HepG2 (cell line): ENCODE measurements at regions not wholly inside any gene's neighbourhood (a gene's known extent, or its start where the extent isn't known, plus 50 kb on each side); places are given as distances from the start of the nearest gene placed in this dataset.
A peak's percentile ranks its signal among the peaks of the same experiment; 100 is the strongest.

ENCODE experiments used
- ATAC-seq: fragments of 200-7000 bp; cut with Tn5 transposase; 3 replicates; pipeline ENCODE4 v1.9.1; 2020; ENCODE audit warnings: mild to moderate bottlenecking, moderate library complexity
- BruUV-seq: library from RNA; stranded (reverse); fragments of 400-500 nt; replicated peaks from 2 replicates; lab custom pipeline; 2021; lab: Mats Ljungman, UMichigan
- CTCF ChIA-PET: fragments of 300-600 bp; formaldehyde crosslinking; extraction: SDS; loops from one replicate; lab custom pipeline; 2021; ENCODE audit warnings: low total read pairs, inconsistent platforms, low intra/inter-chr PET ratio; lab: Yijun Ruan, JAX
- POLR2A ChIA-PET: fragments of 350-600 bp; sonication (Branson Sonifier 250); formaldehyde crosslinking; loops from one replicate; lab custom pipeline; 2020; ENCODE audit warnings: antibody characterized with exemption, inconsistent platforms; lab: Yijun Ruan, JAX
- DNase-seq: peaks from one replicate; pipeline ENCODE4 v3.0.0-alpha.2; 2015; ENCODE audit warnings: low spot score
- FAIRE-seq: peaks from 3 replicates; lab custom pipeline; 2011; peaks lifted over from hg19 to GRCh38; lab: Jason Lieb, UNC
- H2AFZ ChIP-seq: one replicate; pipeline ENCODE4 v1.6.1; 2011; ENCODE audit warnings: low read length, inconsistent platforms
- H3K27ac ChIP-seq: fragments of 300-600 bp; 3 replicates; pipeline ENCODE4 v1.8.0; 2011; ENCODE audit warnings: mixed run types, mild to moderate bottlenecking, mixed read lengths, low read length, inconsistent platforms; ENCODE audit not compliant: insufficient read depth; ENCODE audit errors: extremely low read length
- H3K27me3 ChIP-seq, 2 experiments: fragments of 200-600 bp in 1 of 2; 2 replicates in 1 of 2; 3 replicates in 1 of 2; pipeline versions ENCODE4 v1.6.0 to v1.8.0; 2011; ENCODE audit warnings: low read length in 2 of 2, mild to moderate bottlenecking in 2 of 2, moderate library complexity in 2 of 2, inconsistent platforms in 1 of 2; ENCODE audit not compliant: insufficient read depth in 2 of 2, control insufficient read depth in 1 of 2
- H3K36me3 ChIP-seq, 2 experiments: fragments of 200-600 bp in 1 of 2; replicated peaks in 1 of 2; 2 replicates in 1 of 2; 3 replicates in 1 of 2; pipeline versions ENCODE4 v1.5.1 to v1.8.0; 2011; ENCODE audit warnings: low read length in 2 of 2, inconsistent platforms in 1 of 2; ENCODE audit not compliant: insufficient read depth in 2 of 2, control insufficient read depth in 1 of 2
- H3K4me1 ChIP-seq: 2 replicates; pipeline ENCODE4 v1.5.1; 2012; ENCODE audit warnings: low read length, inconsistent platforms; ENCODE audit not compliant: insufficient read depth
- H3K4me2 ChIP-seq: 2 replicates; pipeline ENCODE4 v1.6.0; 2011; ENCODE audit warnings: low read depth, low read length, inconsistent platforms
- H3K4me3 ChIP-seq, 3 experiments: fragments of 200-600 bp in 1 of 3; sonication (generic), shearing (Covaris generic) in 1 of 3; replicated peaks in 1 of 3; 2 replicates each; pipeline ENCODE4 v1.5.1; 2011 to 2016; ENCODE audit warnings: low read length in 3 of 3, inconsistent platforms in 2 of 3, low read depth in 2 of 3, mild to moderate bottlenecking in 2 of 3, control low read depth in 1 of 3, mixed read lengths in 1 of 3; ENCODE audit not compliant: insufficient read depth in 1 of 3
- H3K79me2 ChIP-seq: one replicate; pipeline ENCODE4 v1.6.1; 2011; ENCODE audit warnings: low read length, inconsistent platforms; ENCODE audit not compliant: insufficient read depth
- H3K9ac ChIP-seq: 2 replicates; pipeline ENCODE4 v1.6.0; 2011; ENCODE audit warnings: mild to moderate bottlenecking, low read depth, low read length, inconsistent platforms; ENCODE audit not compliant: insufficient read depth
- H3K9me3 ChIP-seq: 2 replicates; pipeline ENCODE4 v1.5.1; 2012; ENCODE audit warnings: mild to moderate bottlenecking, low read length
- H4K20me1 ChIP-seq: 2 replicates; pipeline ENCODE4 v1.6.0; 2011; ENCODE audit warnings: inconsistent platforms, mild to moderate bottlenecking, low read length, moderate library complexity; ENCODE audit not compliant: insufficient read depth
- ADNP ChIP-seq: sonication (generic); formaldehyde crosslinking; IDR thresholded peaks from 2 replicates; pipeline ENCODE4 v1.4.0; 2020; ENCODE audit warnings: missing genetic modification reagents
- AHR ChIP-seq: IDR thresholded peaks from 2 replicates; pipeline ENCODE4 v1.6.1; 2018; ENCODE audit warnings: missing genetic modification reagents, missing compliant biosample characterization
- CEBPG ChIP-seq: IDR thresholded peaks from 2 replicates; pipeline ENCODE4 v1.6.1; 2016
- HDAC2 ChIP-seq: sonication (generic); formaldehyde crosslinking; IDR thresholded peaks from 2 replicates; pipeline ENCODE4 v1.4.0; 2020; ENCODE audit warnings: missing genetic modification reagents
- NFKBIZ ChIP-seq: IDR thresholded peaks from 2 replicates; pipeline ENCODE4 v1.6.1; 2018; ENCODE audit warnings: missing genetic modification reagents, missing compliant biosample characterization
- REST ChIP-seq, 2 experiments: IDR thresholded peaks; 2 replicates each; pipeline ENCODE4 v1.6.1; 2011 to 2012; ENCODE audit warnings: low read length in 2 of 2, borderline replicate concordance in 1 of 2, low read depth in 1 of 2, mild to moderate bottlenecking in 1 of 2, moderate library complexity in 1 of 2
- SOX5 ChIP-seq: IDR thresholded peaks from 2 replicates; pipeline ENCODE4 v1.6.1; 2016; ENCODE audit warnings: borderline replicate concordance
- ZBTB43 ChIP-seq: sonication (generic); formaldehyde crosslinking; conservative IDR thresholded peaks from 2 replicates; pipeline ENCODE4 v1.4.0; 2020; ENCODE audit warnings: missing genetic modification reagents
- ZFP37 ChIP-seq: sonication (generic); formaldehyde crosslinking; IDR thresholded peaks from 2 replicates; pipeline ENCODE4 v1.4.0; 2020; ENCODE audit warnings: missing genetic modification reagents, borderline replicate concordance
- ZNF557 ChIP-seq: sonication (generic); formaldehyde crosslinking; IDR thresholded peaks from 2 replicates; pipeline ENCODE4 v1.4.0; 2020; ENCODE audit warnings: missing genetic modification reagents
- WGBS: methylation state at CpG from one replicate; pipeline ENCODE4 v1.1.6; 2017; ENCODE audit warnings: low lambda C conversion rate; 5-methylcytosine and 5-hydroxymethylcytosine counted together
- in situ Hi-C: cut with HindIII; loops from 2 replicates; pipeline ENCODE4 v1.10.0; 2017; ENCODE audit warnings: low pct_unique_long_range_greater_than_20kb; ENCODE audit not compliant: extremely low pct_ligation_motif_present
- intact Hi-C: fragments of 100-400 bp; cut with micrococcal nuclease; formaldehyde crosslinking; loops from one replicate; pipeline ENCODE4 v1.10.0; 2022; ENCODE audit not compliant: unreplicated experiment
- TF ChIP-seq, protein P1 (sequence below), 2 experiments: fragments of 450-650 bp in 1 of 2; sonication (generic) in 1 of 2; formaldehyde crosslinking in 1 of 2; IDR thresholded peaks; 2 replicates each; pipeline versions ENCODE4 v1.6.1 to v1.8.0; 2016 to 2022; ENCODE audit warnings: antibody characterized with exemption in 1 of 2, mild to moderate bottlenecking in 1 of 2, missing genetic modification reagents in 1 of 2

GRCh38 chr10:23517155-23517554, 78.3 kb downstream of the OTUD1 start:
- in situ Hi-C loops (no loop called here), intact Hi-C loops (no loop called here)
- FAIRE-seq = peak; percentile 34
- no TSS peak for BruUV-seq
- 0 out of 2 replicates have a peak, but pooled peaks cover 2% of the 10 kb centered on the region for H4K20me1 ChIP-seq
- DNase-seq = peak; percentile 59
- H3K27me3 ChIP-seq = no peaks in the 10 kb centered on the region; a peak in 1 of 5 replicates
- no peak overlapping the region for H2AFZ ChIP-seq
- H3K4me3 ChIP-seq = no peak overlapping the region
- H3K4me2 ChIP-seq = no peak overlapping the region
- WGBS = 3% methylated on average over 2 of the region's 2 CpGs
- H3K36me3 ChIP-seq = no peaks in the 10 kb centered on the region
- no peaks in the 10 kb centered on the region for H3K9me3 ChIP-seq
- ChIA-PET CTCF (interaction anchor here (1.5 kb wide), 1 partner anchor 13 kb away, joined by 4 read pairs; no protein-coding TSS in a partner anchor), POLR2A (no interaction called here)
- H3K27ac ChIP-seq = no peak overlapping the region
- no peak overlapping the region for H3K9ac ChIP-seq
- ATAC-seq = peak; percentile 90
- no peaks in the 10 kb centered on the region for H3K79me2 ChIP-seq
- H3K4me1 ChIP-seq = peaks cover 20% of the 10 kb centered on the region
- TF ChIP-seq REST (IDR thresholded peaks at IDR 0.05; ENCODE audit: borderline replicate concordance in 1 of 2, low read depth in 1 of 2, low read length in 2 of 2) = peak in 1 of 2 experiments; percentile 42; a peak in 1 of 4 replicates
- 0 out of 2 replicates have a peak, but pooled peaks have one; percentile 22 for TF ChIP-seq ZBTB43 (CRISPR knock-in tag)
- no peak for TF ChIP-seq ADNP
- TF ChIP-seq ZFP37 (CRISPR knock-in tag) = no peak
- TF ChIP-seq CEBPG (CRISPR knock-in tag) = peak; percentile 31; the same call in 1 of the 2 replicates
- peak; percentile 69 for TF ChIP-seq SOX5 (CRISPR knock-in tag)
- no peak for TF ChIP-seq HDAC2 (CRISPR knock-in tag)
- TF ChIP-seq, protein P1, sequence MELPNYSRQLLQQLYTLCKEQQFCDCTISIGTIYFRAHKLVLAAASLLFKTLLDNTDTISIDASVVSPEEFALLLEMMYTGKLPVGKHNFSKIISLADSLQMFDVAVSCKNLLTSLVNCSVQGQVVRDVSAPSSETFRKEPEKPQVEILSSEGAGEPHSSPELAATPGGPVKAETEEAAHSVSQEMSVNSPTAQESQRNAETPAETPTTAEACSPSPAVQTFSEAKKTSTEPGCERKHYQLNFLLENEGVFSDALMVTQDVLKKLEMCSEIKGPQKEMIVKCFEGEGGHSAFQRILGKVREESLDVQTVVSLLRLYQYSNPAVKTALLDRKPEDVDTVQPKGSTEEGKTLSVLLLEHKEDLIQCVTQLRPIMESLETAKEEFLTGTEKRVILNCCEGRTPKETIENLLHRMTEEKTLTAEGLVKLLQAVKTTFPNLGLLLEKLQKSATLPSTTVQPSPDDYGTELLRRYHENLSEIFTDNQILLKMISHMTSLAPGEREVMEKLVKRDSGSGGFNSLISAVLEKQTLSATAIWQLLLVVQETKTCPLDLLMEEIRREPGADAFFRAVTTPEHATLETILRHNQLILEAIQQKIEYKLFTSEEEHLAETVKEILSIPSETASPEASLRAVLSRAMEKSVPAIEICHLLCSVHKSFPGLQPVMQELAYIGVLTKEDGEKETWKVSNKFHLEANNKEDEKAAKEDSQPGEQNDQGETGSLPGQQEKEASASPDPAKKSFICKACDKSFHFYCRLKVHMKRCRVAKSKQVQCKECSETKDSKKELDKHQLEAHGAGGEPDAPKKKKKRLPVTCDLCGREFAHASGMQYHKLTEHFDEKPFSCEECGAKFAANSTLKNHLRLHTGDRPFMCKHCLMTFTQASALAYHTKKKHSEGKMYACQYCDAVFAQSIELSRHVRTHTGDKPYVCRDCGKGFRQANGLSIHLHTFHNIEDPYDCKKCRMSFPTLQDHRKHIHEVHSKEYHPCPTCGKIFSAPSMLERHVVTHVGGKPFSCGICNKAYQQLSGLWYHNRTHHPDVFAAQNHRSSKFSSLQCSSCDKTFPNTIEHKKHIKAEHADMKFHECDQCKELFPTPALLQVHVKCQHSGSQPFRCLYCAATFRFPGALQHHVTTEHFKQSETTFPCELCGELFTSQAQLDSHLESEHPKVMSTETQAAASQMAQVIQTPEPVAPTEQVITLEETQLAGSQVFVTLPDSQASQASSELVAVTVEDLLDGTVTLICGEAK (IDR thresholded peaks at IDR 0.05) = peak; percentile 63
- TF ChIP-seq, protein P1 (CRISPR knock-in tag; IDR thresholded peaks at IDR 0.05) = peak; percentile 98
- no peak for TF ChIP-seq NFKBIZ (CRISPR knock-in tag)
- TF ChIP-seq ZNF557 (CRISPR knock-in tag) = no peak
- no peak for TF ChIP-seq AHR (CRISPR knock-in tag)
